Body of pancreas (tissue), 4 donors: ENCODE measurements at regions not wholly inside any gene's neighbourhood (a gene's known extent, or its start where the extent isn't known, plus 50 kb on each side); places are given as distances from the start of the nearest gene placed in this dataset.
"Not testable (repeated sequence)": the region's sequence is repeated elsewhere in the genome, so short reads cannot be mapped to it uniquely, and the experiment has no call there.

ENCODE experiments used
- POLR2A ChIP-seq, 3 donors: fragments of 450-650 bp; IDR thresholded peaks; one replicate each; pipeline ENCODE4 v1.6.1; 2016; ENCODE audit warnings: antibody characterized with exemption in 3 of 3, mild to moderate bottlenecking in 2 of 3
- TF ChIP-seq, protein P1 (sequence below), 7 experiments: fragments of 450-650 bp in 4 of 7; fragments of 200-600 bp in 3 of 7; sonication (generic) in 3 of 7; IDR thresholded peaks; one replicate each; pipeline ENCODE4 v1.5.1; 2016 to 2019; ENCODE audit warnings: antibody characterized with exemption in 7 of 7

DNA sequence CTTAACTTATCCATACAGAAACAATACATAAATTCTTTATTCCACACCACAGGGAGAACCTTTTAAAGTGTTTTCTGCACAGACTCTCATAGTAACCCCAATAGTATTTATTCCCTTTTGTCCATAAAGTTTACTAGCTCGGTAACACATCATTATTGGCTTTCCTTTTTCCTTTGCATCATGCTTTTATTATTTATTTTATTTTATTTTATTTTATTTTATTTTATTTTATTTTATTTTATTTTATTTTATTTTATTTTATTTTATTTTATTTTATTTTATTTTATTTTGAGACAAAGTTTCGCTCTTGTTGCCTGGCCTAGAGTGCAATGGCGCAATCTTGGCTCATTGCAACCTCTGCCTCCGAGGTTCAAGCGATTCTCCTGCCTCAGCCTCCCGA, 655.4 kb downstream of the VGLL3 start:
- not testable (repeated sequence) for TF ChIP-seq POLR2A (IDR thresholded peaks at IDR 0.05)
- TF ChIP-seq, protein P1, sequence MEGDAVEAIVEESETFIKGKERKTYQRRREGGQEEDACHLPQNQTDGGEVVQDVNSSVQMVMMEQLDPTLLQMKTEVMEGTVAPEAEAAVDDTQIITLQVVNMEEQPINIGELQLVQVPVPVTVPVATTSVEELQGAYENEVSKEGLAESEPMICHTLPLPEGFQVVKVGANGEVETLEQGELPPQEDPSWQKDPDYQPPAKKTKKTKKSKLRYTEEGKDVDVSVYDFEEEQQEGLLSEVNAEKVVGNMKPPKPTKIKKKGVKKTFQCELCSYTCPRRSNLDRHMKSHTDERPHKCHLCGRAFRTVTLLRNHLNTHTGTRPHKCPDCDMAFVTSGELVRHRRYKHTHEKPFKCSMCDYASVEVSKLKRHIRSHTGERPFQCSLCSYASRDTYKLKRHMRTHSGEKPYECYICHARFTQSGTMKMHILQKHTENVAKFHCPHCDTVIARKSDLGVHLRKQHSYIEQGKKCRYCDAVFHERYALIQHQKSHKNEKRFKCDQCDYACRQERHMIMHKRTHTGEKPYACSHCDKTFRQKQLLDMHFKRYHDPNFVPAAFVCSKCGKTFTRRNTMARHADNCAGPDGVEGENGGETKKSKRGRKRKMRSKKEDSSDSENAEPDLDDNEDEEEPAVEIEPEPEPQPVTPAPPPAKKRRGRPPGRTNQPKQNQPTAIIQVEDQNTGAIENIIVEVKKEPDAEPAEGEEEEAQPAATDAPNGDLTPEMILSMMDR (IDR thresholded peaks at IDR 0.05) = not testable (repeated sequence)
